ENCODE measurements at regions not wholly inside any gene's neighbourhood (a gene's known extent, or its start where the extent isn't known, plus 50 kb on each side); places are given as distances from the start of the nearest gene placed in this dataset.
A peak's percentile ranks its signal among the peaks of the same experiment; 100 is the strongest.

DNA sequence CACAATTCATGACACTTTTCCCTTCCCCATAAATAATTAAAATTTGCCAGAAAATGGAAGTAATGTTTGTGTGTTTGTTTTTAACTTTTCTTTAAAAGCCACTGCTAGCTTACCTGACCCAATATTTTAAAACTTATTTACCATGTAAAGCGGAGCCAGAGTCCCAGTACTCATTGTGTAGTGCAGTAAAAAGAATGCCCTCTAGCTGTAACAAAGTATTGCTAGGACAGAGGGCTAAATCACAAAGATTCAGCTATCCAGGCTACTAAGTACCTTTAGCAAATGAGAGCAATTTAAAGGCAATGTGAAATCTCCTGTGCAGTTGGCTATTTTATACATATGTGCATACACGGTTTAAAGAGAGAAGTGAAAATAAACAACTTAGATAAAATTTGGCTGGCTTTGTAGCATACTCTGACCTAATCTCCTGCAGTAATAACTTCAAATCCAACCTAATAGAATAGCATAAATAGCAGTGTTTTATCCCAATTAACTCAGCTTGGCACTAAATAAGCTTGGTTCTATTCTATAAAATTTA lies 997.4 kb upstream of the PIK3C3 start:
- H3K4me1 ChIP-seq (ENCODE audit: insufficient read depth) = no peaks in the 10 kb centered on the region
- H3K27ac Mint-ChIP-seq = 0 out of 2 replicates have a peak overlapping the region, but pooled peaks have one; percentile 8
- no peak overlapping the region for H3K4me2 ChIP-seq
- H3K9me3 Mint-ChIP-seq = peaks cover 12% of the 10 kb centered on the region
- H3K79me2 ChIP-seq (replicated peaks; ENCODE audit: insufficient read depth) = no peaks in the 10 kb centered on the region
- H2AFZ ChIP-seq = no peak overlapping the region
- peak; percentile 60 for ATAC-seq
- H3F3A ChIP-seq (replicated peaks; ENCODE audit: low read depth) = no peaks in the 10 kb centered on the region
- no peaks in the 10 kb centered on the region for H3K27me3 Mint-ChIP-seq (ENCODE audit: insufficient read depth, low read depth, poor library complexity)
- TF ChIP-seq REST (IDR thresholded peaks at IDR 0.05; ENCODE audit: unreplicated experiment) = no peak
- no peak for TF ChIP-seq ZNF331 (CRISPR knock-in tag; IDR thresholded peaks at IDR 0.05; ENCODE audit: low read depth)
- no peak for TF ChIP-seq JUNB (IDR thresholded peaks at IDR 0.05; ENCODE audit: unreplicated experiment)
- no peak for TF ChIP-seq POLR2AphosphoS5 (IDR thresholded peaks at IDR 0.05; ENCODE audit: low read depth)
- TF ChIP-seq CTCF (conservative IDR thresholded peaks at IDR 0.05; ENCODE audit: low read depth in 2 of 2) = peak; percentile 33 to 44
- no peaks in the 10 kb centered on the region for H3K27me3 ChIP-seq (ENCODE audit: insufficient read depth)
- no peaks in the 10 kb centered on the region for H3K36me3 ChIP-seq (ENCODE audit: insufficient read depth)
- H4K20me1 ChIP-seq (replicated peaks; ENCODE audit: insufficient read depth) = no peaks in the 10 kb centered on the region
- peaks cover 5% of the 10 kb centered on the region; the same call in 1 of the 3 replicates for H3K4me1 Mint-ChIP-seq
- no peak overlapping the region for H3K27ac ChIP-seq (ENCODE audit: low read depth)
- peaks cover 11% of the 10 kb centered on the region for H3K9me2 ChIP-seq (ENCODE audit: insufficient read depth)
- H3K4me3 Mint-ChIP-seq = no peak overlapping the region
- DNase-seq (ENCODE audit: low spot score) = peak; percentile 38
- peaks cover 9% of the 10 kb centered on the region; the same call in 2 of the 3 replicates for H3K36me3 Mint-ChIP-seq (ENCODE audit: low read depth)
- H3K4me3 ChIP-seq = no peak overlapping the region

DNA sequence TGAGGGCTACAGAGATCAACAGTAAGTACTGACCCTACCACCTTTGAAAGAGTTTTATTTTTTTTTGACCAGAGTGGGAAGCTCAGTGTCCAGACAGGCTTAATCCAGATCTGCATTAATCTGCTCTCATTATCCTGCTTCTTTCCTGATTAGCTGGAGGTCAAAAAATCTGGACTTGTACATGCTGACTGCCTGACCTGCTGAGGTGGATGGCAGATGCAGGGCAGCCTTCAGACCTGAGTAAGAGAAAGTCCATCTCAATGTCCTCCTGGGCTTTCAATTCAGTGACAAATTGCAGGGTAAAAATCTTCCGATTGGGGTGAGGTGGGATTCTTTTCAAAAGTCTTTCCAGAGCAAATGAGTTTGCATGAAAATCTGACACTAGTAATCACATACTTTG lies 998.8 kb upstream of the PIK3C3 start:
- no peak overlapping the region for H3K4me2 ChIP-seq

More for the DNA sequence above, 998.8 kb upstream of the PIK3C3 start:
- Histone ChIP-seq H3K79me2 (replicated peaks; ENCODE audit: insufficient read depth) (no peaks in the 10 kb centered on the region), H3K27ac (ENCODE audit: low read depth) (no peak overlapping the region), H3K4me1 (ENCODE audit: insufficient read depth) (no peaks in the 10 kb centered on the region), H2AFZ (no peak overlapping the region), H4K20me1 (replicated peaks; ENCODE audit: insufficient read depth) (no peaks in the 10 kb centered on the region), H3K9me2 (ENCODE audit: insufficient read depth) (peaks cover 19% of the 10 kb centered on the region), H3F3A (replicated peaks; ENCODE audit: low read depth) (no peaks in the 10 kb centered on the region), H3K36me3 (ENCODE audit: insufficient read depth) (no peaks in the 10 kb centered on the region), H3K27me3 (ENCODE audit: insufficient read depth) (no peaks in the 10 kb centered on the region), H3K4me3 (no peak overlapping the region)
- TF ChIP-seq, protein P1, sequence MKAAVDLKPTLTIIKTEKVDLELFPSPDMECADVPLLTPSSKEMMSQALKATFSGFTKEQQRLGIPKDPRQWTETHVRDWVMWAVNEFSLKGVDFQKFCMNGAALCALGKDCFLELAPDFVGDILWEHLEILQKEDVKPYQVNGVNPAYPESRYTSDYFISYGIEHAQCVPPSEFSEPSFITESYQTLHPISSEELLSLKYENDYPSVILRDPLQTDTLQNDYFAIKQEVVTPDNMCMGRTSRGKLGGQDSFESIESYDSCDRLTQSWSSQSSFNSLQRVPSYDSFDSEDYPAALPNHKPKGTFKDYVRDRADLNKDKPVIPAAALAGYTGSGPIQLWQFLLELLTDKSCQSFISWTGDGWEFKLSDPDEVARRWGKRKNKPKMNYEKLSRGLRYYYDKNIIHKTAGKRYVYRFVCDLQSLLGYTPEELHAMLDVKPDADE (IDR thresholded peaks at IDR 0.05) = no peak
- TF ChIP-seq REST (IDR thresholded peaks at IDR 0.05; ENCODE audit: unreplicated experiment) (no peak), ZNF114 (CRISPR knock-in tag; IDR thresholded peaks at IDR 0.05) (no peak), CTCF (conservative IDR thresholded peaks at IDR 0.05; ENCODE audit: low read depth in 2 of 2) (no peak), CREB1 (CRISPR knock-in tag; IDR thresholded peaks at IDR 0.05; ENCODE audit: low read depth) (no peak), EZH2 (IDR thresholded peaks at IDR 0.05; ENCODE audit: low read depth, unreplicated experiment) (no peak), STAT1 (IDR thresholded peaks at IDR 0.05; ENCODE audit: unreplicated experiment) (no peak)
- H3K27me3 Mint-ChIP-seq (ENCODE audit: insufficient read depth, low read depth, poor library complexity) = no peaks in the 10 kb centered on the region
- no peak for ATAC-seq
- H3K9me3 Mint-ChIP-seq = peaks cover 13% of the 10 kb centered on the region
- peaks cover 10% of the 10 kb centered on the region; the same call in 2 of the 3 replicates for H3K36me3 Mint-ChIP-seq (ENCODE audit: low read depth)
- DNase-seq (ENCODE audit: low spot score) = no peak
- H3K4me3 Mint-ChIP-seq = no peak overlapping the region
- peak overlapping the region; percentile 79; the same call in 1 of the 2 replicates for H3K27ac Mint-ChIP-seq
- peaks cover 5% of the 10 kb centered on the region; the same call in 1 of the 3 replicates for H3K4me1 Mint-ChIP-seq

Measured in GM23338 (cell line).